NCI-H187 treated with DMSO at 0.1 percent for 48 hours (cell line): ENCODE measurements at regions not wholly inside any gene's neighbourhood (a gene's known extent, or its start where the extent isn't known, plus 50 kb on each side); places are given as distances from the start of the nearest gene placed in this dataset.
"Not testable (repeated sequence)": the region's sequence is repeated elsewhere in the genome, so short reads cannot be mapped to it uniquely, and the experiment has no call there.

Source experiments
- DNase-seq: peaks from one replicate; lab custom pipeline; 2025; lab: John Stamatoyannopoulos, UW

- DNase-seq = no peak
Observed at GRCh38 chr4:167831855-167832254, 260.5 kb upstream of the ANXA10 start.

DNA sequence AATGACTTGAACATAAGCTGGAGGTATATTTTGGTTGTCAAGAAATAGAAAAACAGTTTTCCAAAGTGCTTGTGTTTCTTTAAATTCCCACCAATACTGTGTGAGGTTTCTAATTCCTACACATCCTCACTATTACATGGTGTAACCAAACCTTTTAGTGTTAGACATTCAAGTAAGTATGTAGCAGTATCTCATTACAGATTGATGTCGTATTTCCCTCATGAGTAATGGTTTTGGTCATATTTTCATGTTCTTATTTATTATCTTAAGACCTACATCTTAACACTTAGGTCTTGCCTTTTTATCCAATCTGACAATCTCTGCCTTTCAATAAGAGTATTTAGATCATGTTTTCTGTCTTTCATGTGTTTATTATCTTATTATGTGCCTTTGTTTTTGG lies 253.7 kb upstream of the ANXA10 start:
- DNase-seq = no peak

GRCh38 chr4:167842487-167842886 lies 249.8 kb upstream of the ANXA10 start:
- DNase-seq = no peak

DNA sequence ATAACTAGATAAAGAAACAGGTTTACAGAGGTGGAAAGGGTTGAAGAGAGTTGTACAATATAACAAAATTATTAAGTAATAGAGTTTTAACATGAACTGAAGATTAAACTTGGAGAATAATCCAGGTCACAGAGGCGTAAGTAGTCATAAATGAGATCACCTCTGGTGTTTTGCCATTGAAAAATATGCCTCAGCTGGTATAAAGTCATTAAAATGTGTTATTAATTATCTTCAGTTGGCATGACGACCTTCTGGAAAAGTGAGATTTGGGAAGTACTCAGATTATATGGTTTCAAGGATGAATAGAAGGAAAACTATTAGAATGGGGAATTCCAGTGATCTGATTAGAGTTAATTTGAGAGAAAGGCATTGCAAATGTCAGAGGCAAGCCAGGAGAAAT lies 237.5 kb upstream of the ANXA10 start:
- DNase-seq = no peak

DNA sequence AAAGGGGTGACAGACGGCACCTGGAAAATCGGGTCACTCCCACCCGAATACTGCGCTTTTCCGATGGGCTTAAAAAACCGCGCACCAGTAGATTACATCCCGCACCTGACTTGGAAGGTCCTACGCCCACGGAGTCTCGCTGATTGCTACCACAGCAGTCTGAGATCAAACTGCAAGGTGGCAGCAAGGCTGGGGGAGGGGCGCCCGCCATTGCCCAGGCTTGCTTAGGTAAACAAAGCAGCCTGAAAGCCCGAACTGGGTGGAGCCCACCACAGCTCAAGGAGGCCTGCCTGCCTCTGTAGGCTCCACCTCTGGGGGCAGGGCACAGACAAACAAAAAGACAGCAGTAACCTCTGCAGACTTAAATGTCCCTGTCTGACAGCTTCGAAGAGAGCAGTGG lies 234.2 kb upstream of the ANXA10 start:
- not testable (repeated sequence) for DNase-seq

GRCh38 chr4:167867191-167867590 lies 225.1 kb upstream of the ANXA10 start:
- DNase-seq = no peak

GRCh38 chr4:167868163-167868562 lies 224.2 kb upstream of the ANXA10 start:
- no peak for DNase-seq

GRCh38 chr4:167873496-167873895 lies 218.8 kb upstream of the ANXA10 start:
- no peak for DNase-seq

- not testable (repeated sequence) for DNase-seq
Observed at GRCh38 chr4:167876091-167876490, 216.2 kb upstream of the ANXA10 start.

DNA sequence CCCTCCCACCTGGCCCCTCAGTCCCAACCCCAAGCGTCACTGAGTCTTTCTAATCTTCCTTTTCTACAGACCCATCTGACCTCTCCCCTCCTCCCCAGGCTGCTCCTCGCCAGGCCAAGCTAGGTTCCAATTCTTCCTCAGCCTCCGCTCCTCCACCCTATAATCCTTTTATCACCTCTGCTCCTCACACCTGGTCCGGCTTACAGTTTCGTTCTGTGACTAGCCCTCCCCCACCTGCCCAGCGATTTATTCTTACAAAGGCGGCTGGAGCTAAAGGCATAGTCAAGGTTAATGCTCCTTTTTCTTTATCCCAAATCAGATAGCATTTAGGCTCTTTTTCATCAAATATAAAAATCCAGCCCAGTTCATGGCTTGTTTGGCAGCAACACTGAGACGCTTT lies 214.5 kb upstream of the ANXA10 start:
- not testable (repeated sequence) for DNase-seq

DNA sequence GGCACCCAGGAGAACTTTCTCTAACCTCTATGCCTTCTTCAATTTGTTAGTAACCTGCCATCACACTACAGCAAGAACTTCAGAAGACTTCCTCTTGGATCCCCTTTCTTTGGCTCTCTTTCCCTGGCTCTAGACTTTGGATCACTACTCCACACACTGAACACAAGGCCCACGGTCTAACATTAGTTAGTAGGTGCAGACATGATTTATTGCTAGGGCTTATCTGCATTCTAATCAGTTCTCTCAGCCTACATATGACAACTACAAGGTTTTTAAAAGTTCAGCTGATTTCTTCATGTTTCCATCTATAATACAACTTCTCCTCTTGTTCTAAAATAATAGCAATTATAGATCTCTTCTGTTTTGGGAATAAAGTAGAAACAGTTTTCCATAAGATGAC lies 209.1 kb upstream of the ANXA10 start:
- DNase-seq = no peak

- no peak for DNase-seq
Observed at GRCh38 chr4:167885071-167885470, 207.3 kb upstream of the ANXA10 start.

- no peak for DNase-seq
Observed at GRCh38 chr4:167885872-167886271, 206.5 kb upstream of the ANXA10 start.

- DNase-seq = no peak
Observed at GRCh38 chr4:167887726-167888125, 204.6 kb upstream of the ANXA10 start.

GRCh38 chr4:167890226-167890625 lies 202.1 kb upstream of the ANXA10 start:
- no peak for DNase-seq

DNA sequence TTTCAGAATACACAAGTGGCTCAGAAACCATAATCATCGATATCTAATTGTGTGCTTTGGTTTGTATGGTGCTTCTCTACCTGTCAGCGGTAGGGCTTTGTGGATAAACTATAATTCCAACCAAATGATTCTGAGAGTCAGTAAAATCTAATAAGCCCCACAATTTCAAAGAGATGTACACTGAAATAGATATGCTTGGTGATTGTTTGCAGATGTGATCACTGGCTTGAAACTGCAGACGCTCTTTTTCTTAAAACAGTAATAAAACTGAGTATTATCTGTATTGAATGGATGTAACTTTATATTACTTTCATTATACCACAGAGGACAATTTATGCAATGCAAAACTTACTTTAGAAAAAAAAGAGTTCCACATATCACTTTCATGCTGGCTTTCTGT lies 198.8 kb upstream of the ANXA10 start:
- no peak for DNase-seq

DNA sequence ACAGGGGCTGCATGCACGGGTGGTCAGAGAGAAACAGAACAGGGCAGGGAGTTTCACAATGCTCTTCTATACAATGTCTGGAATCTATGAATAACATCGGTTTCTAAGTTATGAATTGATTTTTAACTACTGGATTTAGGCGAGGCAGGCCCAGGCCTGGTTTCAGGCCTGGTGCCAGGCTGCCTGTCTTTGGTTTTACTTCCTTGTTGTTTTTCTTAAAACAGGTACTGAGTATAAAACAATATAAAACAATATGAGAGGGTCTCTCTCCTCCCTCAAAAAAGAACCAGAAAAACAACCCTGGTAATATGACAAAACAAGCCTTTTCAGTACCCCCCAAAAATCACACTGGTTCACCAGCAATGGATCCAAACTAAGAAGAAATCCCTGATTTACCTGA lies 196.1 kb upstream of the ANXA10 start:
- DNase-seq = not testable (repeated sequence)

DNA sequence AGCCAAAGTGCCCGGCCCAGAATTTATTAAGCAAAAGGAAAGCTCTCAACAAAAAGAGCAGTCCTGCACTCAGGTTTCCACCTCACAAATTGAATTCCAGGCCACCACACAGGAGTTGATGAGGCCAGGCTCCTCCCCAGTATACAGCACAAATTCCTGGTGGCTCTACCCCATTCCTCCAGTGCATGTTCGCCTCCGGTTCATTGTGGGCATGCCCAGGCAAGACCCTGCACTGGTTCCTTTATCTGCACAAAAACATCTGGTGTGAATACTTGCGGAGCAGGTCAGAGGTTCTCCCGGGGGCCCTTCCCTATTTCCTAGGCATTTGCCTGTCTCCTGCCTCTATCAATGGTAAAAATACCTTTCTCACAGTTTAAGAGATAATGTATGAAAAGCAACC lies 195.2 kb upstream of the ANXA10 start:
- no peak for DNase-seq

- no peak for DNase-seq
Observed at GRCh38 chr4:167903291-167903721, 189.0 kb upstream of the ANXA10 start.

DNA sequence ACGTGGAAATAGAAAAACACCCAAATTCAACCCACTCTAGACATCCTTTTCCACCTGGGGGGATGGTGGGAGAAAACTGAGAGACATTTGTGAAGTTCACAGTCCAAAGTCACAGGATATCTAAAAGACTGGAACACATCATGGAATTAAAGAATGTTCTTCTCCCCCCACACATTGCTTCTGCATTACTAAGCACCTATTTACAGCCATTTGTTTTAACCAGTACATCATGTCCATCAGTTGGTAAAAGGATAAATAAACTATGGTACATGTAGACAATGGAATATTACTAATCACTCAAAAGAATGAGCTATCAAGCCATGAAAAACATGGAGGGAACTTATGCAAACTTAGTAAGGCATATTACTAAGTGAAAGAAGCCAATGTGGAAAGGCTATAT lies 185.5 kb upstream of the ANXA10 start:
- DNase-seq = no peak

DNA sequence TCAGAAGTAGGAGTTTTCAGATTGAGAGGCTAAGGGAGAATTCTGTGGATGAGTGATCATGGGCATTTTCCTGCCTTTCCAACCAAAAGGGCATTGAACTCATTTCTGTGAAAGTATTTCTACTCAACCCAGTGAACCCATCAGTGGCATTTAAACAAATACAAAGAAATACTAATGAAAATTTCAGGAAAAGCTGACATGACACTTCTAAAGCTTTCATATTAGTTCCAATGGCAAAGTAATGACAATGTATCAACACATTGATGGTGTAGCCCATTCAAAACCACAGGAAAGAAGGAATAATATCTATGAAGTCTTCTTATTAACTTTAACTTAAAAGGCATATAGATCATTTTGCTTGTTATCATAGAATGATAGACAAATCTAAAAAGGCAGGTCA lies 183.5 kb upstream of the ANXA10 start:
- DNase-seq = no peak

DNA sequence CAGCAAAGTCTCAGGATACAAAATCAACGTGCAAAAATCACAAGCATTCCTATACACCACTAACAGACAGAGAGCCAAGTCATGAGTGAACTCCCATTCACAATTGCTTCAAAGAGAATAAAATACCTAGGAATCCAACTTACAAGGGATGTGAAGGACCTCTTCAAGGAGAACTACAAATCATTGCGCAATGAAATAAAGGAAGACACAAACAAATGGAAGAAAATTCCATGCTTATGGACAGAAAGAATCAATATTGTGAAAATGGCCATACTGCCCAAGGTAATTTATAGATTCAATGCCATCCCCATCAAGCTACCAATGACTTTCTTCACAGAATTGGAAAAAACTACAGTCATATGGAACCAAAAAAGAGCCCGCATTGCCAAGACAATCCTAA lies 179.8 kb upstream of the ANXA10 start:
- DNase-seq = not testable (repeated sequence)

- no peak for DNase-seq
Observed at GRCh38 chr4:167918077-167918476, 174.3 kb upstream of the ANXA10 start.

- no peak for DNase-seq
Observed at GRCh38 chr4:167930166-167930565, 162.2 kb upstream of the ANXA10 start.

GRCh38 chr4:167934216-167934615 lies 158.1 kb upstream of the ANXA10 start:
- DNase-seq = no peak
